PC-9 (cell line): ENCODE measurements at regions not wholly inside any gene's neighbourhood (a gene's known extent, or its start where the extent isn't known, plus 50 kb on each side); places are given as distances from the start of the nearest gene placed in this dataset.

Source experiments
- BruUV-seq: library from RNA; stranded (reverse); fragments of 400-500 nt; replicated peaks from 2 replicates; lab custom pipeline; 2021; lab: Mats Ljungman, UMichigan
- CTCF ChIA-PET: fragments of 300-600 bp; sonication (Branson Sonifier 250); formaldehyde crosslinking; loops from one replicate; lab custom pipeline; 2022; ENCODE audit warnings: antibody characterized with exemption; lab: Charles Lee
- POLR2A ChIA-PET: fragments of 300-600 bp; sonication (Branson Sonifier 250); formaldehyde crosslinking; loops from one replicate; lab custom pipeline; 2022; ENCODE audit warnings: antibody characterized with exemption; ENCODE audit not compliant: unreplicated experiment; lab: Charles Lee
- DNase-seq, 2 experiments: peaks; one replicate each; pipeline versions ENCODE4 v3.0.0 to v3.0.0-alpha.2; 2015 to 2022; ENCODE audit warnings: mixed read lengths in 1 of 2
- H2AFZ ChIP-seq: fragments of 200-600 bp; sonication (generic); 2 replicates; pipeline ENCODE4 v1.8.1; 2017; ENCODE audit warnings: antibody characterized with exemption
- H3F3A ChIP-seq: fragments of 200-600 bp; sonication (generic); 2 replicates; pipeline ENCODE4 v1.8.1; 2017; ENCODE audit warnings: antibody characterized with exemption, mild to moderate bottlenecking, low read depth; ENCODE audit not compliant: insufficient read depth
- H3K27ac ChIP-seq: fragments of 200-600 bp; sonication (generic); 2 replicates; pipeline ENCODE4 v1.6.1; 2016; ENCODE audit warnings: mixed run types
- H3K27me3 ChIP-seq: fragments of 200-600 bp; sonication (generic); 2 replicates; pipeline ENCODE4 v1.6.1; 2016; ENCODE audit warnings: low read depth, mixed run types; ENCODE audit not compliant: insufficient read depth
- H3K36me3 ChIP-seq: fragments of 200-600 bp; sonication (generic); 2 replicates; pipeline ENCODE4 v1.6.1; 2016; ENCODE audit warnings: low read depth, mixed run types
- H3K4me1 ChIP-seq: fragments of 200-600 bp; sonication (generic); replicated peaks from 2 replicates; pipeline ENCODE4 v1.6.1; 2016; ENCODE audit warnings: mixed run types; ENCODE audit not compliant: insufficient read depth
- H3K4me2 ChIP-seq: fragments of 200-600 bp; sonication (generic); 2 replicates; pipeline ENCODE4 v1.6.1; 2017; ENCODE audit warnings: mixed run types
- H3K4me3 ChIP-seq: fragments of 200-600 bp; sonication (generic); 2 replicates; pipeline ENCODE4 v1.6.1; 2016; ENCODE audit warnings: mixed run types
- H3K79me2 ChIP-seq: fragments of 200-600 bp; sonication (generic); 2 replicates; pipeline ENCODE4 v1.6.1; 2017; ENCODE audit warnings: low read depth, mixed run types
- H3K9me2 ChIP-seq: fragments of 200-600 bp; sonication (generic); 2 replicates; pipeline ENCODE4 v1.8.1; 2017; ENCODE audit warnings: mild to moderate bottlenecking; ENCODE audit not compliant: insufficient read depth
- H3K9me3 ChIP-seq: fragments of 200-600 bp; sonication (generic); 2 replicates; pipeline ENCODE4 v1.8.1; 2016; ENCODE audit warnings: low read depth; ENCODE audit not compliant: insufficient read depth
- H4K20me1 ChIP-seq: fragments of 200-600 bp; sonication (generic); 2 replicates; pipeline ENCODE4 v1.8.1; 2017; ENCODE audit not compliant: insufficient read depth
- CTCF ChIP-seq: fragments of 200-600 bp; sonication (generic); conservative IDR thresholded peaks from 2 replicates; pipeline ENCODE4 v1.6.1; 2017; ENCODE audit warnings: mixed run types, antibody characterized with exemption, mild to moderate bottlenecking, moderate library complexity
- EZH2 ChIP-seq: fragments of 200-600 bp; sonication (generic); IDR thresholded peaks from 2 replicates; pipeline ENCODE4 v1.8.0; 2017; ENCODE audit warnings: antibody characterized with exemption, low read depth
- intact Hi-C: fragments of 100-400 bp; cut with micrococcal nuclease; formaldehyde crosslinking; loops from one replicate; pipeline ENCODE4 v1.10.0; 2022; ENCODE audit not compliant: unreplicated experiment

- H3K9me3 ChIP-seq: no peaks in the 10 kb centered on the region
- H4K20me1 ChIP-seq: no peaks in the 10 kb centered on the region
- no peaks in the 10 kb centered on the region for H3K27me3 ChIP-seq
- H3F3A ChIP-seq: peaks cover 7% of the 10 kb centered on the region; the same call in 1 of the 2 replicates
- ChIA-PET POLR2A (no interaction called here), CTCF (no interaction called here)
- intact Hi-C loops: no loop called here
- no peaks in the 10 kb centered on the region for H3K36me3 ChIP-seq
- H3K4me3 ChIP-seq: no peak overlapping the region
- no peaks in the 10 kb centered on the region for H3K79me2 ChIP-seq
- no peak overlapping the region for H2AFZ ChIP-seq
- H3K4me1 ChIP-seq: peaks cover 13% of the 10 kb centered on the region
- no peaks in the 10 kb centered on the region for H3K9me2 ChIP-seq
- H3K27ac ChIP-seq: no peak overlapping the region
- BruUV-seq: no TSS peak
- DNase-seq: no peak
- H3K4me2 ChIP-seq: no peak overlapping the region
- TF ChIP-seq EZH2 (no peak), CTCF (no peak)
Observed at GRCh38 chr11:27912916-27913315, 195.0 kb downstream of the KIF18A start.

GRCh38 chr11:27910186-27910931 is 197.6 kb downstream of the KIF18A start:
- peaks cover 9% of the 10 kb centered on the region; the same call in 1 of the 2 replicates for H3F3A ChIP-seq
- H3K9me2 ChIP-seq: no peaks in the 10 kb centered on the region
- no peaks in the 10 kb centered on the region for H3K27me3 ChIP-seq
- peaks cover 15% of the 10 kb centered on the region for H3K4me1 ChIP-seq
- H3K4me2 ChIP-seq: peak overlapping the region; percentile 34; the same call in 1 of the 2 replicates
- peak; percentile 23 to 48 for DNase-seq
- H3K4me3 ChIP-seq: no peak overlapping the region
- BruUV-seq: no TSS peak
- CTCF ChIA-PET: interaction anchor here (0.6 kb wide), 1 partner anchor 28 kb away, joined by 3 read pairs; no protein-coding TSS in a partner anchor
- H3K9me3 ChIP-seq: no peaks in the 10 kb centered on the region
- no peak for TF ChIP-seq CTCF
- TF ChIP-seq EZH2: no peak
- intact Hi-C loops: no loop called here
- no peaks in the 10 kb centered on the region for H3K36me3 ChIP-seq
- H2AFZ ChIP-seq: no peak overlapping the region
- no peaks in the 10 kb centered on the region for H4K20me1 ChIP-seq
- POLR2A ChIA-PET: no interaction called here
- no peaks in the 10 kb centered on the region for H3K79me2 ChIP-seq
- H3K27ac ChIP-seq: no peak overlapping the region

GRCh38 chr11:27909386-27909785 is 198.6 kb downstream of the KIF18A start:
- POLR2A ChIA-PET: no interaction called here
- TF ChIP-seq CTCF (no peak), EZH2 (no peak)
- H3K27me3 ChIP-seq: no peaks in the 10 kb centered on the region
- CTCF ChIA-PET: no interaction called here
- no peak overlapping the region for H3K4me3 ChIP-seq
- intact Hi-C loops: no loop called here
- no peaks in the 10 kb centered on the region for H4K20me1 ChIP-seq
- no peaks in the 10 kb centered on the region for H3K36me3 ChIP-seq
- H3K79me2 ChIP-seq: no peaks in the 10 kb centered on the region
- peaks cover 19% of the 10 kb centered on the region for H3F3A ChIP-seq
- no TSS peak for BruUV-seq
- H3K27ac ChIP-seq: no peak overlapping the region
- no peak overlapping the region for H3K4me2 ChIP-seq
- DNase-seq: no peak
- H3K9me3 ChIP-seq: no peaks in the 10 kb centered on the region; the same call in 1 of the 2 replicates
- no peak overlapping the region for H2AFZ ChIP-seq
- H3K9me2 ChIP-seq: no peaks in the 10 kb centered on the region
- peaks cover 25% of the 10 kb centered on the region for H3K4me1 ChIP-seq
